GM21360 (cell line): ENCODE measurements at regions not wholly inside any gene's neighbourhood (a gene's known extent, or its start where the extent isn't known, plus 50 kb on each side); places are given as distances from the start of the nearest gene placed in this dataset.

ENCODE experiments used
- ATAC-seq: cut with Tn5 transposase; IDR thresholded peaks from one replicate; pipeline ENCODE4 v1.9.1; 2021; ENCODE audit warnings: mild to moderate bottlenecking, moderate library complexity; ENCODE audit not compliant: unreplicated experiment

- ATAC-seq: no peak
Measured at GRCh38 chr1:82483146-82483545, 682.4 kb downstream of the ADGRL2 start.

GRCh38 chr1:82478916-82479315 lies 678.2 kb downstream of the ADGRL2 start:
- ATAC-seq: no peak

- ATAC-seq: no peak
Measured at GRCh38 chr1:82472489-82473131, 671.9 kb downstream of the ADGRL2 start.

GRCh38 chr1:82466891-82467290 lies 666.2 kb downstream of the ADGRL2 start:
- ATAC-seq: no peak

- ATAC-seq: no peak
Measured at GRCh38 chr1:82466416-82466815, 665.7 kb downstream of the ADGRL2 start.

GRCh38 chr1:82465024-82465423 lies 664.3 kb downstream of the ADGRL2 start:
- ATAC-seq: no peak

GRCh38 chr1:82464362-82465001 lies 663.7 kb downstream of the ADGRL2 start:
- ATAC-seq: no peak

GRCh38 chr1:82463951-82464350 lies 663.2 kb downstream of the ADGRL2 start:
- no peak for ATAC-seq

GRCh38 chr1:82462366-82462765 lies 661.6 kb downstream of the ADGRL2 start:
- ATAC-seq: no peak

GRCh38 chr1:82455342-82455741 lies 654.6 kb downstream of the ADGRL2 start:
- no peak for ATAC-seq

- no peak for ATAC-seq
Measured at GRCh38 chr1:82454431-82454830, 653.7 kb downstream of the ADGRL2 start.

- no peak for ATAC-seq
Measured at GRCh38 chr1:82453511-82454185, 652.9 kb downstream of the ADGRL2 start.

GRCh38 chr1:82452096-82452495 lies 651.4 kb downstream of the ADGRL2 start:
- no peak for ATAC-seq

GRCh38 chr1:82451191-82451590 lies 650.5 kb downstream of the ADGRL2 start:
- no peak for ATAC-seq

- ATAC-seq: no peak
Measured at GRCh38 chr1:82449506-82450057, 648.8 kb downstream of the ADGRL2 start.

- ATAC-seq: no peak
Measured at GRCh38 chr1:82446955-82447354, 646.2 kb downstream of the ADGRL2 start.

GRCh38 chr1:82446236-82446635 lies 645.5 kb downstream of the ADGRL2 start:
- no peak for ATAC-seq

GRCh38 chr1:82445827-82446226 lies 645.1 kb downstream of the ADGRL2 start:
- no peak for ATAC-seq

GRCh38 chr1:82445132-82445531 lies 644.4 kb downstream of the ADGRL2 start:
- no peak for ATAC-seq

- ATAC-seq: no peak
Measured at GRCh38 chr1:82441402-82441801, 640.7 kb downstream of the ADGRL2 start.

- no peak for ATAC-seq
Measured at GRCh38 chr1:82423174-82423815, 622.6 kb downstream of the ADGRL2 start.
